ENCODE measurements at regions not wholly inside any gene's neighbourhood (a gene's known extent, or its start where the extent isn't known, plus 50 kb on each side); places are given as distances from the start of the nearest gene placed in this dataset.

DNA sequence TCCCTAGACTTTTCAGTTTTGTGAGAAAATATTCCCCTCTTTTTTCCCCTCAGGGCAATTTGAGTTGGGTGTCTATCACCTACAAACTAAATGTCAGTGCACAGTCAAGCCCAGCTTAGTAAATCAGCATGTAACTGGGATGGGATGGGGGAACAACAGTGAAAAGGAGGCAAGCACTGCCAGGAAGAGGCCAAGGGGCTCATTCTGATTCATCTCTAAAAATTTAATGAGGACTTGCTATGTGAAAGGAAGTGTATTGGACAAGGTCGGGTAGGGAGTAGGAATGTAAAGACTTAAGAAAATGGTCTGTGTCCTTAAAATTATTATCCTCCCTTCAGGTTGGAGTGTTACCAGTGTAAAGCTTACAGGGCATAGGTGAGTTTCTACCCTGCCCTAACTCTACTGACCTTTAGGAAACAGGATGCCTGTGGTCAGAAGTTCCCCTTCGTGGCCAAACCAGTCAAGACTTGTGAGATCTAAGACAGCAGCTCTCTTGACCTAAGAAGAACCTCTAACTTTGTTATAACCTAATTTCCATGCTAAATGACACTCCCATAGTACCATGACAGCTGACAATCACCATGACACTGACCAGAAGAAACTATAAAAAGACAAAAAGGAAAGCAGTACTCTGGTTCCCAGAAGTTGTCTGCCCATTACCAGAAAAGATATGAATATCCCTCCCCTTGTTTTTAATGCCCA lies 194.4 kb upstream of the LDB2 start:
- no peak overlapping the region for H3K27ac ChIP-seq
- no peaks in the 10 kb centered on the region for H3K27me3 ChIP-seq (ENCODE audit: insufficient read depth in 3 of 3, low read length in 2 of 3)
- no peak overlapping the region for H3K4me3 ChIP-seq
- no peak for DNase-seq
- WGBS, 3 donors = 48 to 65% (median 56%) methylated on average over 2 of the region's 2 CpGs
- H3K9me3 ChIP-seq = no peaks in the 10 kb centered on the region
- no peaks in the 10 kb centered on the region for H3K4me1 ChIP-seq
- ATAC-seq = no peak
- H3K36me3 ChIP-seq (ENCODE audit: insufficient read depth in 1 of 2, low read depth in 1 of 2) = no peaks in the 10 kb centered on the region
- intact Hi-C loops (cut with DNase I) = no loop called here
- TF ChIP-seq, protein P1, sequence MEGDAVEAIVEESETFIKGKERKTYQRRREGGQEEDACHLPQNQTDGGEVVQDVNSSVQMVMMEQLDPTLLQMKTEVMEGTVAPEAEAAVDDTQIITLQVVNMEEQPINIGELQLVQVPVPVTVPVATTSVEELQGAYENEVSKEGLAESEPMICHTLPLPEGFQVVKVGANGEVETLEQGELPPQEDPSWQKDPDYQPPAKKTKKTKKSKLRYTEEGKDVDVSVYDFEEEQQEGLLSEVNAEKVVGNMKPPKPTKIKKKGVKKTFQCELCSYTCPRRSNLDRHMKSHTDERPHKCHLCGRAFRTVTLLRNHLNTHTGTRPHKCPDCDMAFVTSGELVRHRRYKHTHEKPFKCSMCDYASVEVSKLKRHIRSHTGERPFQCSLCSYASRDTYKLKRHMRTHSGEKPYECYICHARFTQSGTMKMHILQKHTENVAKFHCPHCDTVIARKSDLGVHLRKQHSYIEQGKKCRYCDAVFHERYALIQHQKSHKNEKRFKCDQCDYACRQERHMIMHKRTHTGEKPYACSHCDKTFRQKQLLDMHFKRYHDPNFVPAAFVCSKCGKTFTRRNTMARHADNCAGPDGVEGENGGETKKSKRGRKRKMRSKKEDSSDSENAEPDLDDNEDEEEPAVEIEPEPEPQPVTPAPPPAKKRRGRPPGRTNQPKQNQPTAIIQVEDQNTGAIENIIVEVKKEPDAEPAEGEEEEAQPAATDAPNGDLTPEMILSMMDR (IDR thresholded peaks at IDR 0.05) = no peak

DNA sequence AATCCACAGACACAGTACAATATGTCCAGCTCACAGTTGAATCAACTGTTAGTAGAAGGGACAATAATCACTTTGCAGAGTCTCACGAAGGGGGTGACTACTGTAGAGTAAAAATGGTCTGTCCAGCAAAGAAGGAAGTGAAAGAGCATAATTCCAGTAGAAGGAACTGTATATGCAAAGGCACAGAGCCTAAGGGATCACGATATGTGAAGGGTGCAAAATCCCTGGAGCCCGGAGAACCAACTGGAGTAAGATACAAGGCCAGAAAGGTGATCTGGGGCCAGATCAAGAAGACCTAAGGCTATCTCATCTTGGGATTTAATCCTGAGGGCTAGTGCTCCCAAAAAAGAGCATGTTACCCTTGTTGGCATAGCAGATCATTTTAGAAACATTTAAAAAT lies 192.7 kb upstream of the LDB2 start:
- intact Hi-C loops (cut with DNase I) = no loop called here
- Histone ChIP-seq H3K36me3 (ENCODE audit: insufficient read depth in 1 of 2, low read depth in 1 of 2) (no peaks in the 10 kb centered on the region), H3K27me3 (ENCODE audit: insufficient read depth in 3 of 3, low read length in 2 of 3) (no peaks in the 10 kb centered on the region), H3K27ac (no peak overlapping the region), H3K4me1 (no peaks in the 10 kb centered on the region), H3K9me3 (no peaks in the 10 kb centered on the region), H3K4me3 (no peak overlapping the region)
- DNase-seq (no peak), ATAC-seq (no peak)
- TF ChIP-seq, protein P1 (IDR thresholded peaks at IDR 0.05) = no peak
- WGBS, 3 donors = 81 to 85% (median 83%) methylated on average over 3 of the region's 3 CpGs

DNA sequence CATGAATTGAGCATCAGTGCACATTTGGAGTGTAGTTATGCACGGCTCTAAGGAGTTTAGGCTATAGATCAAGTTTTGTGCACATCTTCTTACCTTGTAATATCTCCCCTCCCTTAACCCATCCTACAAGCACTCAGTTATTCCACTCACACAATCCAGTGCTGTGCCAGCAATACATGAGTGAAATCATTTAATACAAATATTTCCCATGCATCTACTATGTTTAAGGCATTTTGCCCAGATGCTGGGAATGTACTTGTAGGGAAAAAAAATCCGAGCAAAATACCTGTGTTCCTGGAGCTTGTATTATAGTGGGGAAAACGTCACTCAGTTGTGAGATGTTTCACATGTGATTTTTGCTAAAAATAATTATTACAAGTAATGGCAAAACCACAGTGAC lies 191.6 kb upstream of the LDB2 start:
- ATAC-seq (no peak), DNase-seq (no peak)
- no peaks in the 10 kb centered on the region for H3K36me3 ChIP-seq (ENCODE audit: insufficient read depth in 1 of 2, low read depth in 1 of 2)
- no peak overlapping the region for H3K4me3 ChIP-seq
- H3K27me3 ChIP-seq (ENCODE audit: insufficient read depth in 3 of 3, low read length in 2 of 3) = no peaks in the 10 kb centered on the region
- WGBS, 3 donors = 84 to 87% (median 86%) methylated on average over 3 of the region's 3 CpGs
- intact Hi-C loops (cut with DNase I) = no loop called here
- H3K4me1 ChIP-seq = no peaks in the 10 kb centered on the region
- TF ChIP-seq, protein P1 (IDR thresholded peaks at IDR 0.05) = no peak
- H3K9me3 ChIP-seq = no peaks in the 10 kb centered on the region
- H3K27ac ChIP-seq = no peak overlapping the region

DNA sequence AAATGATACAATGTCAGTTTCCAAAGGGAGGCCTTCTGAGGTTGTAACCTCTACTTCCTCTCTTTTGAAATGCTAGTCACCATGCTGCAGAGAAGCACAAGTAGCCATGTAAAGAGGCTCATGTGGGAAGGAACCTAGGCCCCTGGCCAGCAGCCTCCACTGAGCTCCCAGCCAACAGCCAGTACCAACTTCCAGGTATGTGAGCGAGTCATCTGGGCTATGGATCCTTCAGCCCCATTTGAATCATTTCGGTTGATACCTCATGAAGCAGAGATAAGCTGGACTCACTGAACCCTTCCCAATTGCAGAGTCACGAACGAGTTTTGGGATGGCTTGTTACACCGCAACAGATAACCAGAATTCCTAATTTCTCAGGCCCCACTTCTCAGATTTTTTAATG lies 187.0 kb upstream of the LDB2 start:
- TF ChIP-seq, protein P1 (IDR thresholded peaks at IDR 0.05) = no peak
- WGBS, 3 donors = 92 to 95% (median 93%) methylated on average over 5 of the region's 5 CpGs
- Histone ChIP-seq H3K36me3 (ENCODE audit: insufficient read depth in 1 of 2, low read depth in 1 of 2) (no peaks in the 10 kb centered on the region), H3K4me3 (no peak overlapping the region), H3K9me3 (no peaks in the 10 kb centered on the region), H3K27me3 (ENCODE audit: insufficient read depth in 3 of 3, low read length in 2 of 3) (no peaks in the 10 kb centered on the region), H3K4me1 (no peaks in the 10 kb centered on the region), H3K27ac (no peak overlapping the region)
- ATAC-seq (no peak), DNase-seq (no peak)
- intact Hi-C loops (cut with DNase I) = no loop called here

DNA sequence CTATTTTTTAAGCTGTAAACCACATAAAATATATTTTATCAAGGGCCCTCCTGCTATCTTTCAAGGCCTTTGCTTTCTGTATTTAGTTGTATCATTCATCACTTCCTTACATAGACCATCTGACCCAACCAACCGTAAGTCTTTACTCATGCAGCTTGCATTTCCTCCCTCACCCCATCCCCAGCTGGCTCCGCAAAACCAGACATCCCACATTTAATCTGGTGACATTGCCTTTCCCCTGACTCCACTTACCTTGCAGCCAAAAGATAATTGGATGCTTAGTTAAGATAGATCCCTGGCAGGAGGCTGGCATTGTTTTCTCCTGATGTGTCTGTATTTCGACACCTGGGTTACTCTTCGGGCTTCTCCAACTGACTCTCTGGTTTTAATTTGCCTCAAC lies 183.7 kb upstream of the LDB2 start:
- H3K36me3 ChIP-seq (ENCODE audit: insufficient read depth in 1 of 2, low read depth in 1 of 2) = no peaks in the 10 kb centered on the region
- no peak overlapping the region for H3K27ac ChIP-seq
- DNase-seq = no peak
- WGBS, 3 donors = 85 to 94% (median 87%) methylated on average over 4 of the region's 4 CpGs
- no peak overlapping the region for H3K4me3 ChIP-seq
- H3K9me3 ChIP-seq = no peaks in the 10 kb centered on the region
- ATAC-seq = no peak
- TF ChIP-seq, protein P1 (IDR thresholded peaks at IDR 0.05) = no peak
- intact Hi-C loops (cut with DNase I) = no loop called here
- no peaks in the 10 kb centered on the region for H3K4me1 ChIP-seq
- H3K27me3 ChIP-seq (ENCODE audit: insufficient read depth in 3 of 3, low read length in 2 of 3) = no peaks in the 10 kb centered on the region
